Liver (tissue), 8 donors: ENCODE measurements at regions not wholly inside any gene's neighbourhood (a gene's known extent, or its start where the extent isn't known, plus 50 kb on each side); places are given as distances from the start of the nearest gene placed in this dataset.

Experiments
- DNase-seq: peaks from one replicate; pipeline ENCODE4 v3.0.0-alpha.2; 2017; ENCODE audit warnings: low spot score
- H3K27ac ChIP-seq, 2 donors: one replicate each; pipeline ENCODE4 v1.7.0; 2013; ENCODE audit warnings: inconsistent platforms in 2 of 2, low read length in 2 of 2, control low read depth in 1 of 2, low read depth in 1 of 2, mild to moderate bottlenecking in 1 of 2
- H3K27me3 ChIP-seq, 4 donors: one replicate each; pipeline versions ENCODE4 v1.6.1 to v1.7.0; 2013; ENCODE audit warnings: low read length in 3 of 4, inconsistent platforms in 1 of 4, mild to moderate bottlenecking in 1 of 4, moderate library complexity in 1 of 4; ENCODE audit not compliant: control insufficient read depth in 4 of 4, insufficient read depth in 4 of 4
- H3K36me3 ChIP-seq, 4 donors: one replicate each; pipeline versions ENCODE4 v1.6.1 to v1.7.0; 2013; ENCODE audit warnings: low read length in 3 of 4, mild to moderate bottlenecking in 3 of 4, low read depth in 1 of 4, moderate library complexity in 1 of 4; ENCODE audit not compliant: control insufficient read depth in 4 of 4, insufficient read depth in 3 of 4
- H3K4me1 ChIP-seq, 4 donors: one replicate each; pipeline versions ENCODE4 v1.6.1 to v1.7.0; 2013; ENCODE audit warnings: low read length in 3 of 4, mild to moderate bottlenecking in 3 of 4, moderate library complexity in 1 of 4; ENCODE audit not compliant: control insufficient read depth in 4 of 4, insufficient read depth in 4 of 4
- H3K4me3 ChIP-seq, 3 donors: one replicate each; pipeline versions ENCODE4 v1.6.1 to v1.7.0; 2013; ENCODE audit warnings: low read length in 3 of 3, control low read depth in 1 of 3, low read depth in 1 of 3, mild to moderate bottlenecking in 1 of 3
- H3K9ac ChIP-seq, 2 donors: one replicate each; pipeline ENCODE4 v1.7.0; 2013; ENCODE audit warnings: low read length in 2 of 2, mild to moderate bottlenecking in 2 of 2, moderate library complexity in 2 of 2, control low read depth in 1 of 2, low read depth in 1 of 2
- H3K9me3 ChIP-seq, 4 donors: one replicate each; pipeline versions ENCODE4 v1.6.1 to v1.7.0; 2013; ENCODE audit warnings: low read length in 3 of 4; ENCODE audit not compliant: control insufficient read depth in 4 of 4
- ATF3 ChIP-seq: IDR thresholded peaks from 2 replicates; pipeline ENCODE4 v1.6.1; 2016; ENCODE audit warnings: antibody characterized with exemption
- CTCF ChIP-seq: fragments of 150-350 bp; IDR thresholded peaks from 2 replicates; pipeline ENCODE4 v1.5.1; 2017; ENCODE audit warnings: improper control_type of control experiment, low read depth, low read length; ENCODE audit not compliant: missing input control
- FOXA1 ChIP-seq: IDR thresholded peaks from 2 replicates; pipeline ENCODE4 v1.6.1; 2016; ENCODE audit warnings: antibody characterized with exemption
- FOXA2 ChIP-seq: IDR thresholded peaks from 2 replicates; pipeline ENCODE4 v1.6.1; 2016; ENCODE audit warnings: antibody characterized with exemption
- GABPA ChIP-seq, 2 donors: IDR thresholded peaks in 1 of 2; conservative IDR thresholded peaks in 1 of 2; 2 replicates each; pipeline ENCODE4 v1.6.1; 2016; ENCODE audit warnings: antibody characterized with exemption in 2 of 2, mild to moderate bottlenecking in 1 of 2, moderate library complexity in 1 of 2
- HNF4A ChIP-seq, 2 donors: conservative IDR thresholded peaks; 2 replicates each; pipeline ENCODE4 v1.6.1; 2016; ENCODE audit warnings: antibody characterized with exemption in 2 of 2, mild to moderate bottlenecking in 2 of 2
- HNF4G ChIP-seq: IDR thresholded peaks from 2 replicates; pipeline ENCODE4 v1.6.1; 2016; ENCODE audit warnings: antibody characterized with exemption
- JUND ChIP-seq, 2 donors: IDR thresholded peaks; 2 replicates each; pipeline ENCODE4 v1.6.1; 2016; ENCODE audit warnings: antibody characterized with exemption in 2 of 2
- MAX ChIP-seq: IDR thresholded peaks from 2 replicates; pipeline ENCODE4 v1.6.1; 2016; ENCODE audit warnings: antibody characterized with exemption
- NR2F2 ChIP-seq: IDR thresholded peaks from 2 replicates; pipeline ENCODE4 v1.6.1; 2016; ENCODE audit warnings: antibody characterized with exemption
- RAD21 ChIP-seq, 2 donors: IDR thresholded peaks; 2 replicates each; pipeline ENCODE4 v1.6.1; 2016; ENCODE audit warnings: antibody characterized with exemption in 2 of 2, mild to moderate bottlenecking in 2 of 2
- REST ChIP-seq: IDR thresholded peaks from 2 replicates; pipeline ENCODE4 v1.6.1; 2016; ENCODE audit warnings: antibody characterized with exemption, mild to moderate bottlenecking
- RXRA ChIP-seq, 2 donors: IDR thresholded peaks; 2 replicates each; pipeline ENCODE4 v1.6.1; 2017 to 2018; ENCODE audit warnings: antibody characterized with exemption in 2 of 2, mild to moderate bottlenecking in 1 of 2
- SP1 ChIP-seq: IDR thresholded peaks from 2 replicates; pipeline ENCODE4 v1.6.1; 2018; ENCODE audit warnings: antibody characterized with exemption, mild to moderate bottlenecking
- TAF1 ChIP-seq: conservative IDR thresholded peaks from 2 replicates; pipeline ENCODE4 v1.6.1; 2016; ENCODE audit warnings: antibody characterized with exemption, mild to moderate bottlenecking
- YY1 ChIP-seq: IDR thresholded peaks from 2 replicates; pipeline ENCODE4 v1.6.1; 2016; ENCODE audit warnings: antibody characterized with exemption, mild to moderate bottlenecking
- WGBS: extraction: QIAGEN DNeasy Blood & Tissue Kit; methylation state at CpG from one replicate; pipeline ENCODE4 v1.1.7; 2013; 5-methylcytosine and 5-hydroxymethylcytosine counted together
- donor health status: healthy.
- donor health status: healthy.
- donor health status: healthy.
- donor health status: healthy.
- donor health status: healthy.

- Histone ChIP-seq H3K9ac (no peak overlapping the region), H3K27ac (no peak overlapping the region), H3K4me1 (no peaks in the 10 kb centered on the region), H3K9me3 (no peaks in the 10 kb centered on the region), H3K36me3 (no peaks in the 10 kb centered on the region), H3K27me3 (no peaks in the 10 kb centered on the region), H3K4me3 (no peak overlapping the region)
- WGBS = 71% methylated on average over 4 of the region's 4 CpGs
- TF ChIP-seq HNF4A (conservative IDR thresholded peaks at IDR 0.05) (no peak), RAD21 (IDR thresholded peaks at IDR 0.05) (no peak), FOXA1 (no peak)
- DNase-seq = no peak
Measured at GRCh38 chr2:38230756-38231155, 146.3 kb downstream of the ATL2 start.

- Histone ChIP-seq H3K27ac (no peak overlapping the region), H3K27me3 (no peaks in the 10 kb centered on the region), H3K9ac (no peak overlapping the region), H3K36me3 (no peaks in the 10 kb centered on the region), H3K4me1 (peaks cover 0 to 8% (median 0%) of the 10 kb centered on the region in 4 donors), H3K9me3 (no peaks in the 10 kb centered on the region), H3K4me3 (no peak overlapping the region)
- TF ChIP-seq MAX (no peak), JUND (IDR thresholded peaks at IDR 0.05) (no peak), RXRA (IDR thresholded peaks at IDR 0.05) (no peak), RAD21 (IDR thresholded peaks at IDR 0.05) (no peak), HNF4G (no peak), GABPA (IDR thresholded peaks at IDR 0.05 in 1 of 2, conservative IDR thresholded peaks at IDR 0.05 in 1 of 2) (no peak), ATF3 (no peak), FOXA1 (no peak), REST (no peak), NR2F2 (no peak), SP1 (no peak), HNF4A (conservative IDR thresholded peaks at IDR 0.05) (no peak), FOXA2 (no peak)
- no peak for DNase-seq
Measured at GRCh38 chr2:38228753-38229152, 148.3 kb downstream of the ATL2 start.

- Histone ChIP-seq H3K9me3 (no peaks in the 10 kb centered on the region), H3K27ac (no peak overlapping the region), H3K36me3 (no peaks in the 10 kb centered on the region), H3K4me3 (no peak overlapping the region), H3K4me1 (peaks cover 0 to 13% (median 0%) of the 10 kb centered on the region in 4 donors), H3K9ac (no peak overlapping the region), H3K27me3 (no peaks in the 10 kb centered on the region)
- DNase-seq = no peak
- WGBS = 78% methylated on average over 1 of the region's 1 CpG
- TF ChIP-seq RAD21 (IDR thresholded peaks at IDR 0.05) (no peak), FOXA2 (no peak), YY1 (no peak), ATF3 (no peak), NR2F2 (no peak), TAF1 (no peak), JUND (IDR thresholded peaks at IDR 0.05) (no peak), REST (no peak), RXRA (IDR thresholded peaks at IDR 0.05) (no peak), CTCF (no peak), GABPA (IDR thresholded peaks at IDR 0.05 in 1 of 2, conservative IDR thresholded peaks at IDR 0.05 in 1 of 2) (no peak), FOXA1 (no peak)
Measured at GRCh38 chr2:38224821-38225437, 149.0 kb upstream of the CYP1B1 start.
